DOHH2 (cell line): ENCODE measurements at regions not wholly inside any gene's neighbourhood (a gene's known extent, or its start where the extent isn't known, plus 50 kb on each side); places are given as distances from the start of the nearest gene placed in this dataset.
"Not testable (repeated sequence)": the region's sequence is repeated elsewhere in the genome, so short reads cannot be mapped to it uniquely, and the experiment has no call there.

Source experiments
- H3F3A ChIP-seq: fragments of 200-600 bp; sonication (generic), shearing (Covaris generic); 2 replicates; pipeline ENCODE4 v1.6.0; 2016; ENCODE audit warnings: antibody characterized with exemption, mild to moderate bottlenecking; ENCODE audit not compliant: control insufficient read depth, insufficient read depth
- H3K27ac ChIP-seq: fragments of 200-600 bp; sonication (generic); 2 replicates; pipeline ENCODE4 v1.5.1; 2014; ENCODE audit warnings: low read depth, mild to moderate bottlenecking, low read length, moderate library complexity
- H3K27me3 ChIP-seq: fragments of 200-600 bp; sonication (generic); 2 replicates; pipeline ENCODE4 v1.6.1; 2014; ENCODE audit warnings: mild to moderate bottlenecking, low read length, mixed read lengths; ENCODE audit not compliant: control insufficient read depth
- H3K36me3 ChIP-seq: fragments of 200-600 bp; sonication (generic); 2 replicates; pipeline ENCODE4 v1.6.1; 2014; ENCODE audit warnings: mild to moderate bottlenecking, low read length, moderate library complexity, mixed read lengths; ENCODE audit not compliant: control insufficient read depth
- H3K4me1 ChIP-seq: fragments of 200-600 bp; sonication (generic); 2 replicates; pipeline ENCODE4 v1.6.1; 2014; ENCODE audit warnings: mild to moderate bottlenecking, low read length, mixed read lengths; ENCODE audit not compliant: control insufficient read depth
- H3K4me2 ChIP-seq: fragments of 200-600 bp; sonication (generic); 2 replicates; pipeline ENCODE4 v1.6.0; 2014; ENCODE audit warnings: mild to moderate bottlenecking, low read length, moderate library complexity
- H3K4me3 ChIP-seq: fragments of 200-600 bp; sonication (generic); 2 replicates; pipeline ENCODE4 v1.5.1; 2014; ENCODE audit warnings: mild to moderate bottlenecking, low read length, mixed read lengths
- H3K79me2 ChIP-seq: fragments of 200-600 bp; sonication (generic); 2 replicates; pipeline ENCODE4 v1.6.1; 2014; ENCODE audit warnings: mild to moderate bottlenecking, low read length, mixed read lengths; ENCODE audit not compliant: control insufficient read depth
- H3K9me2 ChIP-seq: fragments of 200-600 bp; sonication (generic); replicated peaks from 2 replicates; pipeline ENCODE4 v1.6.1; 2014; ENCODE audit warnings: mild to moderate bottlenecking, low read length, mixed read lengths; ENCODE audit not compliant: control insufficient read depth
- H3K9me3 ChIP-seq: fragments of 200-600 bp; sonication (generic); 2 replicates; pipeline ENCODE4 v1.6.1; 2014; ENCODE audit warnings: antibody characterized with exemption, low read length, mixed read lengths; ENCODE audit not compliant: control insufficient read depth, insufficient read depth
- H4K20me1 ChIP-seq: fragments of 200-600 bp; sonication (generic); 2 replicates; pipeline ENCODE4 v1.6.0; 2014; ENCODE audit warnings: low read depth, mild to moderate bottlenecking, antibody characterized with exemption, low read length, moderate library complexity; ENCODE audit not compliant: control insufficient read depth, insufficient read depth
- EZH2phosphoT487 ChIP-seq: fragments of 200-600 bp; sonication (generic); IDR thresholded peaks from 2 replicates; pipeline ENCODE4 v1.6.1; 2017; ENCODE audit warnings: borderline replicate concordance, mild to moderate bottlenecking, antibody characterized with exemption, low read length, moderate library complexity, mixed read lengths
- TF ChIP-seq, protein P1 (sequence below): fragments of 200-600 bp; sonication (generic); IDR thresholded peaks from one replicate; pipeline ENCODE4 v1.5.1; 2014; ENCODE audit warnings: antibody characterized with exemption, mild to moderate bottlenecking, low read depth, low read length; ENCODE audit not compliant: poor library complexity, severe bottlenecking

DNA sequence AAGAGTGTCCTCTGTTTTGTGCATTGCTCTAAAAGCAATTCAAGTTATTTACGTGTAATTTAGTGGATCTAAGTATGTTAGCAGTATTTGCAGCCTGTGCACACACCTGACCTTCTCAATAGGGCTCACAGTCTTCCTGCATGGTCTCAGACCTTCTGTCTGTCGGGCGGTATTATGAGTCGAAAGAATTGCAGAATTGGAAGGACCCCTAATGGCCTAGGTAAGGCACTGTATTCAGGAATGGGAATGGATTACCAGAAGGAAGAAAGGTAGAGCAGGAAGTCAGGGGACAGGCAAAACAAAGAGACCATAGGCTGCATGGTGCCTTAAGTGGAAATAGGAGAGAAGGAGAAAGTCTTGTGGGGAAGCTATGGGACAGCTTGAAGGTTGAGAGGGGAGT, 341.6 kb downstream of the VRK1 start:
- H3K9me3 ChIP-seq, result no peaks in the 10 kb centered on the region
- no peaks in the 10 kb centered on the region for H3K9me2 ChIP-seq
- no peaks in the 10 kb centered on the region for H3K27me3 ChIP-seq
- H3F3A ChIP-seq, result no peaks in the 10 kb centered on the region
- H4K20me1 ChIP-seq, result no peaks in the 10 kb centered on the region
- no peaks in the 10 kb centered on the region for H3K79me2 ChIP-seq
- no peak overlapping the region for H3K27ac ChIP-seq
- no peaks in the 10 kb centered on the region for H3K4me1 ChIP-seq
- H3K36me3 ChIP-seq, result no peaks in the 10 kb centered on the region
- H3K4me2 ChIP-seq, result no peak overlapping the region
- TF ChIP-seq, protein P1, sequence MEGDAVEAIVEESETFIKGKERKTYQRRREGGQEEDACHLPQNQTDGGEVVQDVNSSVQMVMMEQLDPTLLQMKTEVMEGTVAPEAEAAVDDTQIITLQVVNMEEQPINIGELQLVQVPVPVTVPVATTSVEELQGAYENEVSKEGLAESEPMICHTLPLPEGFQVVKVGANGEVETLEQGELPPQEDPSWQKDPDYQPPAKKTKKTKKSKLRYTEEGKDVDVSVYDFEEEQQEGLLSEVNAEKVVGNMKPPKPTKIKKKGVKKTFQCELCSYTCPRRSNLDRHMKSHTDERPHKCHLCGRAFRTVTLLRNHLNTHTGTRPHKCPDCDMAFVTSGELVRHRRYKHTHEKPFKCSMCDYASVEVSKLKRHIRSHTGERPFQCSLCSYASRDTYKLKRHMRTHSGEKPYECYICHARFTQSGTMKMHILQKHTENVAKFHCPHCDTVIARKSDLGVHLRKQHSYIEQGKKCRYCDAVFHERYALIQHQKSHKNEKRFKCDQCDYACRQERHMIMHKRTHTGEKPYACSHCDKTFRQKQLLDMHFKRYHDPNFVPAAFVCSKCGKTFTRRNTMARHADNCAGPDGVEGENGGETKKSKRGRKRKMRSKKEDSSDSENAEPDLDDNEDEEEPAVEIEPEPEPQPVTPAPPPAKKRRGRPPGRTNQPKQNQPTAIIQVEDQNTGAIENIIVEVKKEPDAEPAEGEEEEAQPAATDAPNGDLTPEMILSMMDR, result no peak
- TF ChIP-seq EZH2phosphoT487, result no peak
- H3K4me3 ChIP-seq, result no peak overlapping the region

DNA sequence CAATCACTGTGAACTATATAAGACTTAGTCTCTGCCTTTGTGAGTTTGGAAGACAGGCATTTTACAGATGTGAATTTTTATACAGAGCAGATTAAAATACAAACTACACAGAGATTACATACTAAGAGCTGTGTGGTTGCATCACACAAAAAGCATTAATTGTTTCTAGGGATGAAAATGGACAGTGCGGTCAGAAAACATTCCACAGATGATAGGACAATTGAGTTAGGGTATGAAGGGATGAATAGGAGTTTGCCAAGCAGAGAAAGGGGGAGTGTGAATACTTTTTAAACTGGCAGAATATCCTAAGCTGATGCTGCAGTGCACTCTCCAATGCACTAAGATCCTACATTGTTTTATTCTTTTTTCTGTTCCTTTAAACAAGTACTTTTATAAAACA, 345.8 kb downstream of the VRK1 start:
- TF ChIP-seq EZH2phosphoT487, result no peak
- H3K36me3 ChIP-seq, result no peaks in the 10 kb centered on the region
- H4K20me1 ChIP-seq, result no peaks in the 10 kb centered on the region
- H3K9me3 ChIP-seq, result no peaks in the 10 kb centered on the region
- H3K4me3 ChIP-seq, result no peak overlapping the region
- H3F3A ChIP-seq, result no peaks in the 10 kb centered on the region
- H3K27me3 ChIP-seq, result no peaks in the 10 kb centered on the region
- no peaks in the 10 kb centered on the region for H3K79me2 ChIP-seq
- no peak overlapping the region for H3K27ac ChIP-seq
- H3K4me1 ChIP-seq, result no peaks in the 10 kb centered on the region
- no peaks in the 10 kb centered on the region for H3K9me2 ChIP-seq
- H3K4me2 ChIP-seq, result no peak overlapping the region

DNA sequence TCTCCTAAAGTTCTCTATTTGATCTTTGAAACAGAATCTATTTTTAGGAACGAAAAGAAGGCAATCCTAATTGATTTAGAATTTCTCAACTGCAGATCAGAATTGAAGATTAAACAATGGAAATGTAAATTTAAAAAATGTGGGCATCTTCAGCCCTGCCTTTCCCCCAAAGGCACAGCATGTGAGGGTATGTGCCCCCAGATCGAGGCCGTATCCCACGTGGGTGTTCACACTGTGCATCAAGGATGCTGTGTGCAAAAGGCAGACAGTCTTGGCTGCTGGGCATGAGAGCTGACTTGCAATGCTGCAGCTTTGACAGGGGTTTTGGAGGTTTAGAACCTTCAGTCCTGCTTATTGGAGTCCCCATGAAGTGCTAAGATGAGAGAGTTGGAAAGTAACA, 346.3 kb downstream of the VRK1 start:
- Histone ChIP-seq H3K9me2 (no peaks in the 10 kb centered on the region), H3K9me3 (no peaks in the 10 kb centered on the region), H3K4me2 (no peak overlapping the region), H3K4me1 (no peaks in the 10 kb centered on the region), H3K27ac (no peak overlapping the region), H3K27me3 (no peaks in the 10 kb centered on the region), H4K20me1 (no peaks in the 10 kb centered on the region), H3K4me3 (no peak overlapping the region), H3K36me3 (no peaks in the 10 kb centered on the region), H3F3A (no peaks in the 10 kb centered on the region), H3K79me2 (no peaks in the 10 kb centered on the region)
- TF ChIP-seq, protein P1, result no peak
- TF ChIP-seq EZH2phosphoT487, result no peak

DNA sequence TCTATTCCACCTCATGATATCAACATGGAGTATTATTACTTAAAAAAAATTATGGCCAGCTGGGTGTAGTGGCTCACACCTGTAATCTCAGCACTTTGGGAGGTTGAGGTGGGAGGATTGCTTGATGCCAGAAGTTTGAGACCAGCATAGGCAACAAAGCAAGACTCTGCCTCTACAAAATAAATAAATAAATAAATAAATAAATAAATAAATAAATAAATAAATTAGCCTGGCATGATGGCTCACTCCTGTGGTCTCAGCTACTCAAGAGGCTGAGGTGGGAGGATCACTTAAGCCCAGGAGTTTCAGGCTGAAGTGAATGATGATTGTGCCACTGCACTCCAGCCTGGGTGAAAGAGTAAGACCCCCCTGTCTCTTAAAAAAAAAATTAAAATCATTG, 350.8 kb downstream of the VRK1 start:
- H3K4me1 ChIP-seq, H3K9me2 ChIP-seq, H4K20me1 ChIP-seq, H3F3A ChIP-seq, H3K4me3 ChIP-seq, H3K79me2 ChIP-seq, H3K27me3 ChIP-seq, H3K36me3 ChIP-seq, H3K9me3 ChIP-seq, H3K4me2 ChIP-seq, H3K27ac ChIP-seq: not testable (repeated sequence)
